MG63 (cell line): ENCODE measurements at regions not wholly inside any gene's neighbourhood (a gene's known extent, or its start where the extent isn't known, plus 50 kb on each side); places are given as distances from the start of the nearest gene placed in this dataset.
"Not testable (repeated sequence)": the region's sequence is repeated elsewhere in the genome, so short reads cannot be mapped to it uniquely, and the experiment has no call there.

Source experiments
- DNase-seq: peaks from one replicate; pipeline ENCODE4 v3.0.0-alpha.2; 2020
- H3K27me3 ChIP-seq: fragments of 250-450 bp; sonication (Bioruptor Pico); 2 replicates; pipeline ENCODE4 v1.5.1; 2020; ENCODE audit warnings: mild to moderate bottlenecking, moderate library complexity
- H3K36me3 ChIP-seq: fragments of 250-450 bp; sonication (Bioruptor Pico); 2 replicates; pipeline ENCODE4 v1.5.1; 2020; ENCODE audit warnings: mild to moderate bottlenecking, moderate library complexity
- H3K4me3 ChIP-seq: fragments of 250-450 bp; sonication (Bioruptor Pico); 2 replicates; pipeline ENCODE4 v1.5.1; 2020; ENCODE audit warnings: mild to moderate bottlenecking, moderate library complexity
- H3K9me3 ChIP-seq: fragments of 250-450 bp; sonication (Bioruptor Pico); 2 replicates; pipeline ENCODE4 v1.5.1; 2020; ENCODE audit warnings: mild to moderate bottlenecking, moderate library complexity

DNA sequence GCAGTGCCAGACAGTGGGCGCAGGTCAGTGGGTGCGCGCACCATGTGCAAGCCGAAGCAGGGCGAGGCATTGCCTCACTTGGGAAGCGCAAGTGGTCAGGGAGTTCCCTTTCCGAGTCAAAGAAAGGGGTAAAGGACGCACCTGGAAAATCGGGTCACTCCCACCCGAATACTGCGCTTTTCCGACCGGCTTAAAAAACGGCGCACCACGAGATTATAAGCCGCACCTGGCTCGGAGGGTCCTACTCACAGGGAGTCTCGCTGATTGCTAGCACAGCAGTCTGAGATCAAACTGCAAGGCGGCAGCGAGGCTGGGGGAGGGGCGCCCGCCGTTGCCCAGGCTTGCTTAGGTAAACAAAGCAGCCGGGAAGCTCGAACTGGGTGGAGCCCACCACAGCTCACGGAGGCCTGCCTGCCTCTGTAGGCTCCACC is 77.9 kb downstream of the NR4A2 start:
- not testable (repeated sequence) for DNase-seq, H3K36me3 ChIP-seq, H3K27me3 ChIP-seq, H3K9me3 ChIP-seq, H3K4me3 ChIP-seq

DNA sequence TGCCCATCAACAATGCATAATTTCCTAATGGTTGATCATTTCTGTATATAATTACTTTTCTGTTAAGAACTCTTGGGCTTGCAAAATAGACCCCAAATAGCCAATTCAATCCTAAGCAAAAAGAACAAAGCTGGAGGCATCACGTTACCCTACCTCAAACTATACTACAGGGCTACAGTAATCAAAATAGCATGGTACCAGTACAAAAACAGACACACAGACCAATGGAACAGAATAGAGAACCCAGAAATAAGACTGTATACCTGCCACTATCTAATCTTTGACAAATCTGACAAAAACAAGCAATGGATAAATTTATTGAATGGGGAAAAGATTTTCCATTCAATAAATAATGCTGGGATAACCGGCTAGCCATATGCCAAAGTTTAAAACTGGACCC is 78.8 kb downstream of the NR4A2 start:
- Histone ChIP-seq H3K27me3 (no peaks in the 10 kb centered on the region), H3K4me3 (no peak overlapping the region)

DNA sequence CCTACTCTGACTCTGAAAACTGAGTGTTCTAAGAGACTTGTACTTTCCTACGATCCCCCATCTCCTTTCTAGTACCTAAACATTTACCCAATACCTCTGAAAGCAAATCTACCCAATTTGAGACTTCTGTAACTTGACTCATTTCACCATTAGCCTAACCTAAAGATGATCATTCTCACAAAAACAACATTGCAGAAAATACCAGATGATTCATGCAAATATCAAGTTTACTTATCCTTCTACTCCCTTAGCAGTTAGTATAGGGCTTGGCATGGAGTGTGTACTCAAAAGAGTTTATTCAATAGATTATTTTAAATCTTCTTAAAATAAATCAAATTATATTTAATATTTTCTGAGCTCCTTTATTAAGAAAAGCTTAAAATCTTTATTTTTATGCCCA is 89.6 kb downstream of the NR4A2 start:
- no peaks in the 10 kb centered on the region for H3K36me3 ChIP-seq
- no peak overlapping the region for H3K4me3 ChIP-seq
- DNase-seq = no peak
- H3K27me3 ChIP-seq = no peaks in the 10 kb centered on the region
- H3K9me3 ChIP-seq = no peaks in the 10 kb centered on the region

More for the DNA sequence above, 78.8 kb downstream of the NR4A2 start:
- no peak for DNase-seq
- Histone ChIP-seq H3K9me3 (no peaks in the 10 kb centered on the region), H3K36me3 (no peaks in the 10 kb centered on the region)

DNA sequence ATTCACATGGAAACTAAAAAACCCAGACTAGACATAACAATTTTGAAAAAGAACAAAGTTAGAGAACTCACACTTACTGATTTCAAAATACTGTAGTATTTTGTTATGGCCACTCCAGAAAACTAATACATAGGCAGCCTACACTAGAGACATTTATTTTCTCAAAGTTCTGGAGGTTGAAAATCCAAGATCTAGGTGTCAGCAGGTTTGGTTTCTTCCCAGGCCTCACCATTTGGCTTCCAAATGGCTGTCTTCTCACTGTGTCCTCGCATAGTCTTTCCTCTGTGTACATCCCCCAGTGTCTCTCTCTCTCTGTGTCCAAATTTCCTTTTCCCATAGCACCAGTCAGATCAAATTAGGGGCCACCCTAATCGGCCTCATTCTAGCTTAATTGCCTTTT is 95.0 kb downstream of the NR4A2 start:
- Histone ChIP-seq H3K4me3 (no peak overlapping the region), H3K9me3 (no peaks in the 10 kb centered on the region; the same call in 1 of the 2 replicates), H3K36me3 (no peaks in the 10 kb centered on the region)

DNA sequence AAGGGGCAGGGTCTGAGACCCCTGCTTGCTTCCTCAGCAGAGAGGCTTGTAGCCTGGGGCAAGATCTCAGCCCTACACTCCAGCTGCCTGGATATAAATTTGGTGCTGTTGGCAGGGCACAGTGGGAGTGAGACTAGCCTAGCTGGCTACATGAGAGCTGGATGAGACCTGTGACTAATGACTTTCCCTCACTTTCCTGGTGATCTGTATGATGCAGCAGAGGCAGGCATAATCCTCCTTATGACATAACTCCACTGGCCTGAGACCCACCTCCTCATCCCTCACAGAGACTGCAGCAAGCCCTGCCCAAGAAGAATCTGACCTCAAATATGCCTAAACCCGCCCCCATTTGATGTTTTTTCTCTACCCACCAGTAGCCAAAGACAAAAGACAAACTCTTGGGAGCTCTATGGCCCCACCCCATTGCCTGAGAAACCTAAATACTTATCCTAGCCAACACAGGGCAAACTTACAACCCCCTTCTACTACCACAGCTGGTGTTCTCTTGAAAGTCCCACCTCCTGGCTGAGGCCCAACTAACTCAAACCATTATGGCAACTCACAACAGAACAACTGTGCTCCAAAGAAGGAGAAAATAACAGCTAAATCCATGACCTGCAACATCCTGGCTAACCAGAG is 102.7 kb downstream of the NR4A2 start:
- H3K27me3 ChIP-seq = no peaks in the 10 kb centered on the region
- no peaks in the 10 kb centered on the region; the same call in 1 of the 2 replicates for H3K9me3 ChIP-seq
- no peaks in the 10 kb centered on the region for H3K36me3 ChIP-seq
- DNase-seq = no peak
- no peak overlapping the region for H3K4me3 ChIP-seq

More for the DNA sequence above, 95.0 kb downstream of the NR4A2 start:
- DNase-seq = no peak
- no peaks in the 10 kb centered on the region for H3K27me3 ChIP-seq

DNA sequence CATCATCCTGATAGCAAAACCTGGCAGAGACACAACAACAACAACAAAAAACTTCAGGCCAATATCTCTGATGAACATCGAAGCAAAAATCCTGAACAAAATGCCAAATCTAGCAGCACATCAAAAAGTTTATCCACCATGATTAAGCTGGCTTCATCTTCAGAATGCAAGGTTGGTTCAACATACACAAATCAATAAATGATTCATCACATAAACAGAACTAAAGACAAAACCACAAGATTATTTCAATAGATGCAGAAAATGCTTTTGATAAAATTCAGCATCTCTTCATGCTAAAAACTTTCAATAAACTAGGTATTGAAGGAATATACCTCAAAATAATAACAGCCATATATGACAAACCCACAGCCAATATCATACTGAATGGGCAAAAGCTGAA is 109.2 kb downstream of the NR4A2 start:
- not testable (repeated sequence) for H3K4me3 ChIP-seq, H3K9me3 ChIP-seq, H3K36me3 ChIP-seq, DNase-seq, H3K27me3 ChIP-seq

DNA sequence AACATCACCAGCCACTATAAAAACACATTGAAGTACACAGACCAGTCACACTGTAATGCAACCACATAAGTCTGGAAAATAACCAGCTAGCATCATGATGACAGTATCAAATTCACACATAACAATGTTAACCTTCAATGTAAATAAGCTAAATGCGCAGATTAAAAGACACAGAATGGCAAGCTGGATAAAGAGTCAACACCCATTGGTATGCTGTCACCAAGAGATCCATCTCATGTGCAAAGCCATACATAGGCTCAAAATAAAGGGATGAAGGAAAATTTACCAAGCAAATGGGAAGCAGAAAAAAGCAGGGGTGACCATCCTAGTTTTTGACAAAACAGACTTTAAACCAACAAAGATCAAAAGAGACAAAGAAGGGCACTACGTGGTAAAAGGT is 110.8 kb downstream of the NR4A2 start:
- no peak for DNase-seq
- Histone ChIP-seq H3K9me3 (no peaks in the 10 kb centered on the region; the same call in 1 of the 2 replicates), H3K27me3 (no peaks in the 10 kb centered on the region), H3K4me3 (no peak overlapping the region), H3K36me3 (no peaks in the 10 kb centered on the region)

DNA sequence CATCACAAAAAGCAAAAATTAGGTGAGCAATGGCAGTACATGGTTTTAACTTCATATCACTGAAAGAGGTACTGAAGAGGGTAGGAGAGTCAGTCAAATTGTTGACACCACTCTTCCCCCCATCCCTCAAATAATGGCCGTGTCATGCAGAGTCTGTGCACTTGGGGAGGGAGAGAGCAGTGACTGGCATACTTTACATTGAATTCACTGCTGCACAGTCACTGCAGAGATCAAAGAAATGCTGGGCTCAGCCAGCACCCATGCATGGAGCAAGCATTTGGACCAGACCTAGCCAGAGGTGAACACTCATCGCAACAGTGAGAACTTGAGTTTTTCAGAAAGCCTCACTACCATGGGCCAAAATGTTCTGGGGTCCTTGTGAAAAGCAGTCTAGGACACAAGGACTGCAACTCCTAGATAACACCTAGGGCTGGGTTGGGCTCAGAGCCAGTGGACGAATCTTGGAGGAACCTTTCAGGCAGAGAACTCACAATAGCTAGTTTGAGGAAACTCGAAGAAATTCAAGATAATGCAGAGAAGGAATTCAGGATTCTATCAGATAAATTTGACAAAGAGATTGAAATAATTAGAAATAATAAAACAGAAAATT is 112.9 kb downstream of the NR4A2 start:
- Histone ChIP-seq H3K36me3 (no peaks in the 10 kb centered on the region), H3K27me3 (no peaks in the 10 kb centered on the region), H3K9me3 (no peaks in the 10 kb centered on the region; the same call in 1 of the 2 replicates), H3K4me3 (no peak overlapping the region)
- DNase-seq = no peak

DNA sequence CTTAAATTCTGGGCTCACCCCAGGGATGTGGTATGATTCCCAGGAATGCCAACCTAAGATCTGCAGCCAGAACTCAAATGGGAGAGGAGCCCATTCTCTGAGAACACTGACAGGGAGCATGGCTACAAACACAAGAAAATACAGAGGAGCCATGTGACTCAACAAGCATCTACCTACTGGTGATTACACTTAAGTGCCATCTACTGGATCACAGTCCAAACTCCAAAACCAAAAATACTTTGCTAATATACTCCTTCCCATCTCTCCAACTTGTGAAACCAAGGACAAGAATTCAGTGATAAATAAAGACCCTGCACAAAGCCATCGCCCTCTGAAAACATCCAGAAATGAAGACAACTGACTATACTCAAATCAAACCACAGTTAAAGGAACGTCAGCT is 116.9 kb downstream of the NR4A2 start:
- DNase-seq = no peak
- Histone ChIP-seq H3K27me3 (no peaks in the 10 kb centered on the region), H3K4me3 (no peak overlapping the region), H3K9me3 (no peaks in the 10 kb centered on the region), H3K36me3 (no peaks in the 10 kb centered on the region)

DNA sequence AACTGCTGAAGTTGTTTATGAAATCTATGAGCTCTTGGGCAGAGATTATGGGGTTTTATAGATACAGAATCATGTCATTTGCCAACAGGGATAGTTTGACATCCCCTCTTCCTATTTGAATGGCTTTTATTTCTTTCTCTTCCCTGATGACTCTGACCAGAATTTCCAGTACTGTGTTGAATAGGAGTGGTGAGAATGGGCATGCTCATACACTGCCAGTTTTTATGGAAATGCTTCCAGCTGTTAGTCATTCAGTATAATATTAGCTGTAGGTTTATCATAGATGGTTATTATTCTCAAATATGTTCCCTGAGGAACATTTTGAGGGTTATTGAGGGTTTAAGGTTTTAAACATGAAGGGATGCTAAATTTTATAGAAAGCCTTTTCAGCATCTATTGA is 121.2 kb downstream of the NR4A2 start:
- Histone ChIP-seq H3K36me3 (no peaks in the 10 kb centered on the region), H3K4me3 (no peak overlapping the region), H3K9me3 (no peaks in the 10 kb centered on the region), H3K27me3 (no peaks in the 10 kb centered on the region)
- DNase-seq = no peak

DNA sequence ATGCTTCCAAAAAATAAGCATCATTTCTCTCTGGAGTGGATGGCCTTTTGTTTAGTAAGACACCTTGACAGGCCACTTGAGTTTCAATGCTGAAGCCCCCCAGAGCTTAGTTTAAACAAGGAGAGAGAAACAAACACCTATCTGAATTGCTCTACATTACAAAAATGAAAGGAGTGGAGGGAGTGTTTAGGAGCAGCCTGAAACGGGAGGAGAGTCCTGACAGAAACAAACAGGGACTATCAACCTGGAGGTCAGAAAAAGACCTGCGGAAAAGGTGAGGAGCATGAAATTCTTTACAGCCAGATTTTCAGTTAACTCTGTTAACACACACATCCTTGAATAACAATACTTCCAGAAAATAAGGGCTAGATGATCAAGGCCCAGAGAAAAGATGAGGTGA is 126.2 kb downstream of the NR4A2 start:
- H3K36me3 ChIP-seq = no peaks in the 10 kb centered on the region
- no peaks in the 10 kb centered on the region for H3K9me3 ChIP-seq
- no peaks in the 10 kb centered on the region for H3K27me3 ChIP-seq
- DNase-seq = no peak
- no peak overlapping the region for H3K4me3 ChIP-seq

DNA sequence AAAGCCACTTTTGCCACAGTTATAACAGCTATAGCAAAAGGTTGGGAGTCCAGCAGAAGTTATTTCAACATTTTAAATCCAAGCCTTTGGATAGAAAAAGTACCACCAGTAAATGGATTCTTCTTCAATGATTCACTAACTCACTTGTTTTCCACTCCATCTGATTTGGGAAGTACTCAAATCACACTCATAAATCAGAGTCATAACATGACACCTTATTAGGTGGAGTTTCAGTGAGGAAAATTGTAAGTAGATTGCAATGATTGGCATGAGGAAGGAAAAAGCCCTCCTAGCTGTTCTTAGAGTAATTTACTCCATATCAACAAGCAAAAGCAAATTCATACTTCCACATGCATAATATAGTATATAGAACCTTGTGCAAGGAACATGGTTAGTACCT is 132.9 kb downstream of the NR4A2 start:
- H3K9me3 ChIP-seq = no peaks in the 10 kb centered on the region
- no peak for DNase-seq
- H3K4me3 ChIP-seq = no peak overlapping the region
- no peaks in the 10 kb centered on the region for H3K36me3 ChIP-seq
- H3K27me3 ChIP-seq = no peaks in the 10 kb centered on the region

DNA sequence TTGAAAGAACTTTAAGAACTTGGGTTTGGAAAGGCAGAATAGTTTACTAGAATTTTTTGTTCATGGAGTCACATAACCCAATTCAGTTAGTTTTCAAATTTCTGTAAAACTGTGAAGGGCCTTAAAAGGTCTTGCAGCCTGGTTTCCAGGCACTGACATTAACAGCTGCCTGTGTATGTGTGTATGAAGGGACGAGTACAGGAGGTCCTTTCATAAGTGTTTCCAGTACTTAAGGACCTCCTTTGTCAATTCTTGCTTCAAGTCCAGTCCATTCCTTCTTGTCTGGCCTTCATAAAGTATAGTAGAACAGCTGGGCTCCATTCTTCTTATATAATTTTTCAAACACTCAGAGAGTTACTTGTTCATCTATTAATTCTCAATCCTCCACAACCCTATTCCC is 136.5 kb downstream of the NR4A2 start:
- Histone ChIP-seq H3K9me3 (no peaks in the 10 kb centered on the region), H3K27me3 (no peaks in the 10 kb centered on the region), H3K36me3 (no peaks in the 10 kb centered on the region), H3K4me3 (no peak overlapping the region)
- no peak for DNase-seq

DNA sequence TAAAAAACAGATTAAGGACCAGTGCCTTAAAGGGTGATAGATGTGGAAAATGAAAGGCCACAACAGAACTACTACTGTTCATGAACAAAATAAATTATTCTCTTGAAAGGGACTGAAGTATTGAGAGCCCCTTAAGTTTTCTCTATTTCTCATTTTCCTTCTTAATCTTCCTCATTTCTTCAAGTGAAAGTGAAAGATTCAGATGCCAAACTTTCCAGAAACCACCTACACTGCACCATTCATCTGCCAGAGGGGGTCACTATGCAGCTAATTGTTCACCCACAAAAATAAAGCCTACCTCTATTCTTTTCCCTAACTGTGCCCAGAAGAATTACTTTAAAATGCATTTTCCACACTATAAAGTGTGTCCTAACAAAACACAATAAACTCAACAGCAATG is 140.1 kb downstream of the NR4A2 start:
- H3K27me3 ChIP-seq = no peaks in the 10 kb centered on the region
- no peak overlapping the region for H3K4me3 ChIP-seq
- no peak for DNase-seq
- H3K36me3 ChIP-seq = no peaks in the 10 kb centered on the region
- no peaks in the 10 kb centered on the region for H3K9me3 ChIP-seq

DNA sequence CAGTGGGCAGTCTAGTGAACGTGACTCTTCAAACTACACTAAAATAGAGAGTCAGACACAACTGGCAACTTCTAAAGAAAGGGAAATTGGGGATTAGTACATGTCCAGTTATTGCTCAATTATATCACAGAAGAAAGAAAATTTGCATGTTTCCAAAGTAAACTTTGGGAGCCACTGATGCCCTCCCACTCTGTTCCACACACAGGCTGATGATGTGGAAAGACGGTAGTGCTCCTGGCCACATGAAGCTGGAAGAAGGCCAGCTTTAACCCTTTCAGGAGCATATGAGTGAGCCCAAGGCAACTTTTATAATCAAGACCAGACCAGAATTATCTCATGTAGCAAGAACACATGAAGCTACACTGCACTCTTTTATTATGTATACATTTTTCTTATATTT is 141.0 kb downstream of the NR4A2 start:
- peak; percentile 0 for DNase-seq
- no peak overlapping the region for H3K4me3 ChIP-seq
- no peaks in the 10 kb centered on the region for H3K36me3 ChIP-seq
- no peaks in the 10 kb centered on the region for H3K9me3 ChIP-seq
- no peaks in the 10 kb centered on the region for H3K27me3 ChIP-seq

DNA sequence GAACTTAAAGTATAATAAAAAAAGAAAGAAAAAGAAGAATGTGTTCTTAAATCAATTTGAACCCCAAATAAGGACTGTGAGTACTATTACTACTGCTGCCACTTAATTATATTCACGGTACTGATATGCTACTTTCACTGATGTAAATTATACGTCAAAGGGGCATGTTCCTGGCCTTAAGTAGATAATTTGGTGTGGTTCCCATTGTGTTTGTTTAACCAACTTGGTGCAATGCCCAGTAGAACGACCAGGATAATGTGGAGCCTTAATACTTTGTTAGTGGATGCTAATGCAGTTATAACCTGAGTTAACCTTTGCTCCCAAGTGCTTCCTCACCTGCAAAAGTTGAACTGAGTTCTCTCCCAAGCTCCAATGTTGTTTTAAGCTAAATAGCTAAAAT is 142.0 kb downstream of the NR4A2 start:
- H3K9me3 ChIP-seq = no peaks in the 10 kb centered on the region
- no peaks in the 10 kb centered on the region for H3K27me3 ChIP-seq

DNA sequence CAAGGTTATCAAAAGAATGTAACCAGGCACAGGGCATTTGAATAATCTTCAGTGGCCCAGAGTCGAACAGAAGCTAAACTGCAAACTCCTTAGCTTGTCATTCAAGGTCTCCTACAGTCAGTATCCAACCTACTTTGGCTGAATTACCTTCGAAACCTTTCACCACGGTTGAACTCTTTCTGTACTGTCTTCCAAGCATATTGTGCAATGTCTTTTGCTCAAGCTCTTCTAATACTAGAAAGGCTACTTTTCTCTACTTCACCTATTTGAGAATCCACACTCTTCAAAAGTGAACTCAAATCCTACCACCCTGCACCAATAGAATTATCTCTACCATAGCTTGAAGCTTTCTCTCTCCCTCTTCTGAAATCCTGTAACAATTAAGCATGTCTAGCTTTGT is 142.9 kb downstream of the NR4A2 start:
- no peaks in the 10 kb centered on the region for H3K36me3 ChIP-seq
- no peak overlapping the region for H3K4me3 ChIP-seq
- no peak for DNase-seq
- H3K9me3 ChIP-seq = no peaks in the 10 kb centered on the region
- no peaks in the 10 kb centered on the region for H3K27me3 ChIP-seq

More for the DNA sequence above, 142.0 kb downstream of the NR4A2 start:
- no peak for DNase-seq
- no peak overlapping the region for H3K4me3 ChIP-seq
- H3K36me3 ChIP-seq = no peaks in the 10 kb centered on the region

DNA sequence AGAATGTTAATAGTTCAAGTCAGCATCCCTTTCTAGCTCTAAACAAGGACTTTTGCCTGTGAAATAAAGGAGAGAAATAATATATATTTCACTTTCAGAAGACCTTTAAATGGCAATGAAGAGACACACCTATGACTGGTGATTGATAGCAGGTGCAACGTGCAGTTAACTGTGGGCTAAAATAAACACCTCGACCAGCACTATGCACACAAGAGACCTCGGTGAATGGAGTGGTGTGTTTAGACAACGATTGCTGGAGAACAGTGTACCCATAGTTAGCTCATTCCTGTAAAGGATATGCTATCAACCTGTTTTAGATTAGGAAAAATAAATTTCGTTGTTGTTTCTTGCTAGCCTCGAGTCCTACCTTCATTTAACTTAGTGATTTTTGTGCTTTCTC is 143.4 kb downstream of the NR4A2 start:
- no peaks in the 10 kb centered on the region for H3K9me3 ChIP-seq
- no peak overlapping the region for H3K4me3 ChIP-seq
- no peak for DNase-seq
- no peaks in the 10 kb centered on the region for H3K27me3 ChIP-seq
- no peaks in the 10 kb centered on the region for H3K36me3 ChIP-seq
